NCI-H128 (cell line): ENCODE measurements at regions not wholly inside any gene's neighbourhood (a gene's known extent, or its start where the extent isn't known, plus 50 kb on each side); places are given as distances from the start of the nearest gene placed in this dataset.
A peak's percentile ranks its signal among the peaks of the same experiment; 100 is the strongest.

Experiments
- DNase-seq: peaks from one replicate; lab custom pipeline; 2025; ENCODE audit not compliant: unreplicated experiment; lab: John Stamatoyannopoulos, UW

DNA sequence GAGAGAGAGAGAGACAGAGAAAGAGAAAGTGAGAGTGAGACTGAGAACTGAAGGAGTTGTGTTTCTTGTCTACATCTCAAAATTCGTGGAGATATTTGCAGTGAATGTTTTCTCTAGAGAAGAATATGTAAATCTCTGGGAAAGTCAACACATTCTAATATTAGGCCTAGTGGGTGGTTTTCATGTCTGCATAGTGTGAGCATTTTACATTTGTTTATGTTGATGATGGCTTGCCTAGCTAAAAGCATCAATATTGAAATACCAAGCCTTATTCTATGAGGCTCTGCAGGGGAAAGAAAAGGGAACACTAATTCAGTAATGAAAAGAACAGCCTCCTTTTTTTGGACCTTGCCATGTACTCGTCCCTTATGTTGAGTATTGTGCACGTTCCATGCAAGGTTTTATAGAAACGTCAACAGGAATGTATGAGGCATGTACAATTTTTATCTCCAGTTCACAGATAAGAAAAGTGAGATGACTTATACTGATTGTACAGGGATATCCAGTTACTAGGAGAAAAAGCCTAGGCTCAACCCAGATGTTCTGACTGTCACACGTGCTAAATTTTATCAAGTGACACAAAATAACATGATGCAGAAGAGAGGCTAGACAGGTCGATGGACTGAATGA is 1288.9 kb upstream of the SLC10A2 start:
- DNase-seq = no peak

DNA sequence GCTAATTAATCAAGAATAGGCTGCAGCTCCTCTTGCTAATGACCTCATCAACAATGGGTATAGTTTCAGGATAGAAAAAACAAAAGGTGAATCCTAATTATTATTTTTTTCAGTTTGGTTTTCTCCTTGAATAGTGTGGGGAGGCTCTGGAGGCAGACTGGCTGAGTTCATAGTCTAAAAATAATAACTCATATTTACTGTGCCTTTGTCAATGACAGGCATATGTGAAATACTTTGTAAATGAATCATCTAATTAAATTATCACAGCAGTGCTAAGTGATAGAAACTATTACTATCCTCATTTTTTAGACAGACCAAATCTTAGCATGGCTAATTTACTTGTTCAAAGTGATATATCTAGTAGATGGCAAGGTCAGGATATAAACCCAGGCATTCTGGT is 1261.0 kb upstream of the SLC10A2 start:
- no peak for DNase-seq

DNA sequence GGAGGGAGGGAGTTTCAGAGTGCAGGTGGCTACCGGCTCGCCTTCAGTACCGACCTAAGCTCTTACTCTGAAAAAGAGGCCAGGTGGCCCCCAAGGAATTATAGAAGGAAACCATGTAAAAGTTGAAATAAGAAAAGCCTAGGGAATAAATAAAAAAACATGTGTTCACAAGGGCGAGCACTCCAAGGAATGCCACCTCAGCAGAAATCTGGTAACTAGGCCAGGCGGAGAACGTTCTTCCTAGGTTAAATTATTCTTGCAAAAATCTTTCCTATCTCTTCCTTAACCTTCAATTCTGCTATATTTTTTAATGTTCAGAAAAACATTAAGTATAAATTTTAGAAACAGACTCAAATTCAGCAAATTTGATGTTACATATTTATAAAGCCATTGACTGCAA is 1260.3 kb upstream of the SLC10A2 start:
- DNase-seq = no peak

DNA sequence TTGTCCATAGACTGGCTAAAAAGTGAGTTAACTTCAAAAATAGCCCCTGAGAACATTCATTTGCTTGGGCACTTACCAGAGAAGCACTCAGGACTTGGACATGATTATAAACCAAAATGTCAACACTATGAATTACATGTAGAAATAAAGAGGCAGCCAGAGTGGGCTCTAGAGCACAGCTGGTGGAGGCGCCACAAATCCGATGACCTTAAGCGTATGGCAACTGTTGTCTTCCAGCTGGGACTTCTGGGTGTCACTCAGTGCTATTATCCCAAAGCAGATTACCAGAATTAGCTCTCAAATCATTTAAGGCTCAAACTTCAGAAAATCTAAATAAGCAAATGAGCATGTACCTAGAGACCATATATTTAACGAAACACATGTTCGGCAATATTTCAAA is 1255.5 kb upstream of the SLC10A2 start:
- DNase-seq = no peak

DNA sequence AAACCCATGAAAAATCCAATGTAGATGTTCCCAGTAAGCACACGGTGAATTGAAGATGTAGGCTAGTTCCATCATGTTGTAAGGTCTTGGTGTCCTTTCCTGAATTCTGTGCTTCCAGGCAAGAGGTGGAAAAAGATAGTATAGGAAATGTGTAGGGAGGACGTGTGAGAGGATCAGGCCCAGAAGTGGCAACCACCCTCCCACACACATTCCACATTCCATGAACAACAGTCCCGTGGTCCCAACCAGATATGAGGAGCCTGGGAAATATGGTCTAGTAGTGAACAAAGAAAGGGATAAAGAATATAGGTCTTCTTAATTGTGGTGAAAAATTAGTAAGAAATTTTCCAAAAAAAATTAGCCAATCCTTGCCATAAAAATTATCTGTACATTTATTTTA is 1254.2 kb upstream of the SLC10A2 start:
- no peak for DNase-seq

DNA sequence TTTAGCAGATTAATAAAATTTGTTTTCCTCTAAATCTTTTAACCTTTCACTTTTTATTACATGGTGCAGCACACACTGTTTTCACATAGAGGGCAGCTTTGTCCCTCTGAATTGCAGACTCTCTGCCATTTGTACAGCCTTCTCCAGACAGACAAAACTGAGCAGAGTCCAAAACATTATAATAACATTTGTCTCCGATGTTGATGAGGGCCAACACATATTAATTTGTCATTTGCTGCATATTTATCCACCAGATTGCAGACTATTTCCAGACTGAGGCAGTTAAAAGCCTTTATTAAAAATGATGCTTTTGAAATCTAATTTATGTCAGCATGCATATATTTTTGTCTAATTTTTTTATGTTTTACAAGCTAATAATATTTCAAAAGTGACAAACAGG is 1251.9 kb upstream of the SLC10A2 start:
- DNase-seq = no peak

DNA sequence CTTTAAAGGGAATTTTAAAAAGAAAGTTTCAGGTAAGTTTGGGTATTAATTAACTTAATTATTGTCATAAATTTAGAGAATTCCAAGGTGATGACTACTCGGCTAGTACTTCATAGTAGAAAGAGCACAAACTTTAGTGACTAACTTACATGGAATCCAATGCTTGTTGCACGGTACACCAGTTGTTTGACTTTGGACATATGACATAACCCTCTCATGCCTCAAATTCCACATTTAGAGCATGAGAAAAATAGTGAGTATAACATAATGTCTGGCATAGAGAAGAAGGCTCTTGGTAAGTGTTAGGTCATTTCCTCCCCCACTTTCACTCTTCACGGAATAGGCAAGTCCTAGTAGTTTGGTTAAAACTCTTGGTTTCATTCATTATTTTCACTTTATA is 1249.4 kb upstream of the SLC10A2 start:
- DNase-seq = no peak

DNA sequence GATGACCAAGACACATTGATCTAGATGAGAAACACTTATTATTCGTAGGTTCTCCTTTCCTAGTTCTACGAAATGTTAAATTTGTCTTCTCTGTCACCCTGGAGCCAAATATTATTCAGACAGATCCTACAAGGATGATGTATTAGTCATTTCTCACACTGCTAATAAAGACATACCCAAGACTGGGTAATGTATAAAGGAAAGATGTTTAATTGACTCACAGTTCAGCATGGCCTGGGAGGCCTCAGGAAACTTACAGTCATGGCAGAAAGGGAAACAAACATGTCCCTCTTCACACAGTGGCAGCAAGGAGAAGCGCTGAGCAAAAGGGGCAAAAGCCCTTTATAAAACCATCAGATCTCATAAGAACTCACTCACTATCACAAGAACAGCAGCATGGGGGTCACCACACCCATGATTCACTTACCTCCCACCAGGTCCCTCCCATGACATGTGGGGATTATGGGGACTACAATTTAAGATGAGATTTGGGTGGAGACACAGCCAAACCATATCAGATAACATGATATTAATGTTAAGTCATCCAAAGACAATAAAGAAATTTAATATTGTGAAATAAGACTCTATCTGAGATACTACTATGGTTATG is 1248.8 kb upstream of the SLC10A2 start:
- DNase-seq = no peak

DNA sequence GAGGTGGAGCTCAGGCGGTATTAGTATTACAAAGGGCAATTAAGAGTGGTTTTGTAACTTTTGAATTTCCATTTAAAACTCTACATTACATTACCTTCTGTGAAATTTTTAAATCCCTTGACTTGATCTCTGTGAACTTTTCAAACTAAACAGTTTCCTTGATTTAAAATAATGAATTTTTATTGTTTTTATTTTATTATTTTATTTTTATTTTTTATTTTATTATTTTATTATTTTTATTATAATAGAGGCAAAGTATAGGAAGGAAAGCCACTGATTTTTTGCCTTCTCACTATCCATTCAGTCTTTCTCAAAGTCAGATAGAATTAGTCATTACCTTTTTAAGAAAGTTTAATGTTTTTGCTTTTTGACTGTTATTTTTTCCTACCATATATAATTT is 1248.1 kb upstream of the SLC10A2 start:
- no peak for DNase-seq

DNA sequence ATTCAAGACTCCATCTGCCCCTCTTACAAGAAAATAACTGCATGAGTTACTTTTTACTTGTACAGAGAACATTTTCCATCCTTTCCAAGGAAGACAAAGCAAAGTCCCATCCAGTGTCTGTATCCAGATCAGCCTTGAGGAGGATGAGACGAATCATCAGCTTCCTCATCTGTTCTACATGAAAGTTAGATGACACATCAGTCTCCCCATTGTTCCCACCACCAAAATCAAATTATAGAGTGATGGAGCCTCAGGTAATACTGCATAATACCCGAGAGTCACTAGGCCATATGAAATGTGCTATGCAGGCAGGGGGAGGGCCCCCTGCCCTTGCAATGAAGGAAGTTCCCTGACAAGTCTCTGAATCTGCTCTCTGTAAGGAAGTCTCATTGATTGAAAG is 1244.6 kb upstream of the SLC10A2 start:
- no peak for DNase-seq

DNA sequence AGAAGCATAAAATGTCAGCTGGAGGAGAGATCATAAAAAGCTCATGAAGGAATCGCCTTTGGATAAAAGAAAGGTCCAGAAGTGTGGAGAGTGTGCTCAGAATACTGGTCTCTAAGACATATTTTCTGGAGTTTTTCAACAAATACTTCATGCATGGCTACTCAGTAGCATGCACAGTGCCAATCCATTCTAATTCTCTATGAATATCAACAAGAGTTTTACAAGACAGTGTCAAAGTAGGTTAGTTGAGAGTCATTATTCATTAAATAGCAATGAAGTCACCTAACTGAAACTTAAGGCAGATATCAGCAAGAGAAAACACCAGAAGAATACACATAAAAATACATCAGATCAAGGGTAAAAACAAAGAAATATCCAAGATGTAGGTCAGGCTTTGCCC is 1243.2 kb upstream of the SLC10A2 start:
- DNase-seq = no peak

DNA sequence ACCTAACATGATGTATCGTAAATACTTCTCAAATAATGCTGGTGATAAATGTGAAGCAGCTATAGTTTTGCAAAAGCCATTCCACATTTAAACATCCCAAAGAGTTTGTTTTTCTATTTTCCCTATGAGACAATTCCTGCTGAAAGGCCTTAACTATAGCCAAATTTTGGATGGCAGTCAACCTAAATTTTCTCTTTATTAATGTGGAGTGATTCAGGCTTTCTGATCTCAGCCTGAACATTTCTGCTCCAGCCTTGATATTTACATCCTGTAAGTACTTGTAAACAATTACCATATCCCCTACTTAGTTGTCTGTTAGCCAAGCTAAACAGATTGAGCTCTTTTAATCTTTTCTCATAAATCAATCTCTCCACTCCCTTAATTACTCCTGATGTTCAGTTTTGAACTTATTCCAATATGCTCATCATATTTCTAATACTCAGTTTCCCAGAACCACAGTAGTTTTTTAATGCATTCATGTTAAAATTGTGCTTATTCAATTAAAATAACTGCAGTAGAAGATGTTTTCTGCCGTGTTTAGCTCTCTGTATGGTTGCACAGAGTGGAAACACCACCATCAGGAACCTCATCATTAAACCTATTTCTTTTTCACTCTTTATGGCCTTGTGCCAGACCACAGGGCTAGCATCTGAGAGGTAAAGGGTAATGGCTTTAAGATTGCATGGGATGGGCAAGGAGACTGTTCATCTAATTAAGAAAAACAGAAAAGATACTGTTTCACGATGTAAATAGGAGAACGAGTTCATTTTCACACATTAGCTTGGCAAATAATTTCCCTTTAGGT is 1235.2 kb upstream of the SLC10A2 start:
- DNase-seq = peak; percentile 2

DNA sequence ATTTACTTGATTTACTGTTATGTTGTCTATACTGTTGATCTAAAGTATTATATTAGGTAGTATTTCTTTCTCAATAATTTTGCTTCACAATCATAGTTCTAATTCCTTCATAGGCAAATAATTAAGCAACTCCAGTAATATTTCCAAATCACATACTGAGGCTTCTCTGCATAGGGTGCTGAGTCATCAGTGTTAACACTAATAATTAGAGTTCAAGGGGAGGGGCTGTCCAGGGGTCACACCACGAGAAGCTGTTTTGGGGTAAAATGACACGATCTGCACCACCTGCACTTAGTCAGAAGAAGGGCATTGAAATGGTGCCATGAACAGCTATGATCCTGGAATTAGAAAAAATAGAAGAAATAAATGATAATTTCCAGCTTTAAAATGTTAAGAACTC is 1230.9 kb upstream of the SLC10A2 start:
- DNase-seq = no peak

DNA sequence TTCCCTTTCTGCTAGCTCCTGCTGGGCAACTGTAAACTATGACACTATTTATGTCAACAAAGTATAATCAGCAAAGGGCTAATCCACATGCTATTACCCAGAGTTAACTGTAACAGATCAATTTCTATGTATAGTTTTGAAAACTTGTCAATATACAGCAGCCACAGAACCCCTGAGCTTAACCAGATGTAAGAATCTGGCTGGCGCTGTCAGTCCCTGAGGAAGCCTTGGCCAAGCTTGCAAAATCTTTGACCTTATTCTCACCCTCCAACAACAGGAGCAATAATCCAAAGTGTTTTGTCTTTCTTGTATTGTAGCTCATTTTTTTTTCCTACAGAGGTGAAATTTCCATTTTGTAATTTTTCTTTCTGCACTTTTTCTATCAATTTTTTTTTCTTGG is 1230.1 kb upstream of the SLC10A2 start:
- no peak for DNase-seq

DNA sequence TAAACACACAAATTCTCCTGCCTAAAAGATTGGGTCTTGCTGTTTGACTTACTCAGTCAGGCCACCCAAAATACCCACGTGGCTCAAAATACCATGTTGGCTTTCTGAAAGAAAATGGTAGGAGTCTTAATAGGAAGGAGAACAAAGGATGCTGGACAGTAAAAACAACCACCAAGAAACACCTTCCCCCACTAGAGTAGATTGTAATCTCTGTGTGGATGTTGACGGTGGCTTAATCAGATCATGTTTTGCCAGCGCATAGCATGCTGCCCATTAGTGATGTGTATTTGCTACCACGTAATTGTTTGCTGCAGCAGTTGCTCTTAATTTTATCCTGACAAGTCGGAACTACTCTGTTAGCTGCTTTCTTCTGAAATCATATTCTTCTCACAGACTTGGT is 1229.3 kb upstream of the SLC10A2 start:
- no peak for DNase-seq

DNA sequence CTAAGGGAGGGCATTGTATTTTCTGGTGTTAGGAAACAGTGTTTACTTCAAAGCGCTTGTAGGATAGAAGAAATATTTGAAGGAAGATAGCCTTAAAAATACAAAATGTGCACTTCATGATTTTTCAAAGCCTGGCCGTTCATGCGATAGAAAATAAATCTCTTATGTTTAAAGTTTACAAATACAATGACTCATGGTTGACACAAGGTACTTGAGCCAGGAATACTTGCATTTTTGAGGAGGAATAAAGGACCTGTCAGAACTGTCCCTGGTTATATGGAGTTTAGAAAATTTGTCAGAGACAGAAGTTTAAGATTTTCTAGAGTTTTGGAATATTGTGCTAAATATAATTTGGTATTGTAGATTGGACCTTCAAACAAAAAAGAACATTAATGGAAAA is 1223.2 kb upstream of the SLC10A2 start:
- no peak for DNase-seq

DNA sequence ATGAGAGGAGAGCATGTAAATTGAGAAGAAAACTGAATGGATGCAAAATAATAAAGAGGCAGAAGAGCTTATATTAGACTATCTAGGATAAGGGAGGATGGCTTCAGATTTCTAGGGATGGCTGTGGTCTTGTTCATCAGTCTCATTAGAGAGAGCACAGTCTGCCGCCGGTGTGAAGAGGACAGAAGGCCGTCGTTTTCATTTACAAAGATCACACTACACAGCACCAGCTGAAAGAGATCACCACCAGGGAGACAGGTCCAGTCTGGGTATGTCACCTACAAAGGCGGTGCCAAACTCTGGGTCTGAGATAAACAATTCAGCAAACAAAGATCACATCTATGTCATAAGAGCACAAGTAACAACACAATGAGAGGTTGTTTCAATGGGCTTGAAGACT is 1222.3 kb upstream of the SLC10A2 start:
- DNase-seq = no peak

DNA sequence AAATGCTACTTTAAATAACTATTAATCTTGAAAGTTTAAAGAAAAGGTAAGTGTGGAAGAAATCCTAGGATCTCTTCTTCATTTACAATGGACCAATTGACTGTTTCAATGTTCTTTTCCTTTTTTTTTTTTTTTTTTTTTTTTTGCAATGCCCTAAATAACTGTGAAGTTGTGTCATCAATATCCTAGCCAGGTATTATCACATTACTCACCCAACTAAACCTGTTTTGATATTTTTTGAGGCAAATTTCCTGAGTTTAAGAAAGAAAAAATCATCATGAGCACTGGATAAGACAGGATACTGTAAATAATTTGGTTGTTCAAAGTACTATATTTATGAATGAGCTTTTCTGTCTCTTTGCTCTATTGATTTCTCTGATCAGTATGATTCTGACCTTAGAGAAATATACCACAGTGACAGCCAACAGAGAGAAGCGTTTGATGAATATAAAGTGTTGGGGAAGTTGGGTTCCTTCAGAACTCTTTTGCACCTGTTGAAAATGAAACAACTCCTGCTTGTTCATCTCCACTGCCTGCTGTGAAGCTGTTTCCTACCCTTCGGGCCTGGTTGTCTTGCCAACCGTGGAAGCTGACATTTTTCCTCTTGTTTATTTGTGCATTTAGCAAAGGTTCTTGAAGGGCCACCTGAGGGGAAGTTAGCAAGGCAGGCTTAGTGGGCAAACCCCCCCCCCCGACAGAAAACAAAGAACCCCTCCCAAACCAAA is 1220.5 kb upstream of the SLC10A2 start:
- DNase-seq = no peak

DNA sequence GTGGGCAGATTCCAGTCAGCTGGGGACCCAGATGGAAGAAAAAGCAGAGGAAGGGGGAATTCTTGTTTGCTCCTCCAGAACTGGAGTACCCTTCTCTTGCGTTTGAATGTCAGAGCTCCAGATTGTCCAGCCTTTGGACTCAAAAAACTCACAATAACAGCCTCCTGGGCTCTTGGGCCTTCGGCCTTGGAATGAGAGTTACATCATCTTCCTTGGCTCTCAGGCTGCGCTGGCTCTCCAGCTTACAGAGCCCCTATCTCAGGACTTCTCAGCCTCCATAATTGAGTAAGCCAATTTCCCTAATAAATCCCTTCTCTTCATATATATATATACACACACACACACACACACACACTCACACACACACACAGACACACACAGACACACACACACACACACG is 1215.7 kb upstream of the SLC10A2 start:
- DNase-seq = no peak

DNA sequence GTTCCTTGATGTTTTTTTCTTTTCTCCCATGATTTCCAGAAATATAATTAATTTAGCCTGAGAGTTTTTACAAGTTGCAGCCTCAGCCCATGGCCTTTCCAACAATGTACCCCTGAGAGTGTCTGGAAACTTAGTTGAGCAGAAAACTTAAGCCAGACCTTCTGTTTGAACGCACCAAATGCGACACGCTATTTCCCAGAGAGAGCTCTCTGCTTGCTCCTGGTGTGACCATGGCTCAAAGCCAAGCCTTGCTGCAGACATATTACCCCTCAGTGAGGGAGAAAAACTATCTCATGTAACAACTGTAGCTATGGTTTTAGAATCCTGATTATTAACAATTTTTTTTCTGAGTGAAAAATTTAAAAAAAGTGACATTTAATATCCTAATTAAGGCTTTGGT is 1204.5 kb upstream of the SLC10A2 start:
- no peak for DNase-seq

DNA sequence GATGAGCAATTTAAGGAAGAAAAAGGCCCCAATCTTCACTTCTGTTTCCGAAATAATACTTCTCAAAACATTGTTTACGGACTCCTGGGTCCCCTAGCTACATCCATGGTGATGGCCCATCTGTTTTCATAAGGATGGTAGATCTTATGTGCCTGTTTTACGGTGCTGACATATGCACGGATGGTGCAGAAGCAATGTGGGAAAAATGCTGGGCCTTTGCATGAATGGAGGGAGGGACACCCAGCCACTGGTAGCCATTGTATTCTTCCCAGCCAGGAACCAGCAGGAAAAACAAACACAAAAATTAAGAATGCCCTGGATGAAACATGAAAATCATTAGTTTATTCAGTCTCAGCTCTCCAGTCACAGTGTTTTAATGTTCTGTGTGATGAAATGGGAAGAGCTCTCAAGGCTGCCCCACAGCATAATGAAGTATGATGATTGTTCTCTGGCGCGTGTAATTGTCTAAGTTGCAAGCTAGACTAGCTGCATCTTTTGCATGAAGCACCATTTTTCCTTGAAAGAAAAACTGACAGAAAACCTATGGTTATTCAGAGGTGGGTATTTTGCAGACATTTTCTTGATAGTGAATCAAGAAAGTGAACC is 1201.1 kb upstream of the SLC10A2 start:
- no peak for DNase-seq
